Smooth muscle cell (in vitro differentiated cells): ENCODE measurements at regions not wholly inside any gene's neighbourhood (a gene's known extent, or its start where the extent isn't known, plus 50 kb on each side); places are given as distances from the start of the nearest gene placed in this dataset.

Source experiments
- DNase-seq: peaks from one replicate; lab custom pipeline; 2025; ENCODE audit not compliant: unreplicated experiment; lab: John Stamatoyannopoulos, UW
- H2AFZ ChIP-seq: fragments of 200-600 bp; sonication (generic); 2 replicates; pipeline ENCODE4 v1.6.0; 2016; ENCODE audit warnings: antibody characterized with exemption, low read depth, mild to moderate bottlenecking
- H3F3A ChIP-seq: fragments of 200-600 bp; sonication (generic); 2 replicates; pipeline ENCODE4 v1.6.0; 2017; ENCODE audit warnings: antibody characterized with exemption, low read depth
- H3K27ac ChIP-seq: fragments of 200-600 bp; sonication (generic); 2 replicates; pipeline ENCODE4 v1.5.1; 2016; ENCODE audit warnings: low read depth, mild to moderate bottlenecking
- H3K27me3 ChIP-seq: fragments of 200-600 bp; sonication (generic); 2 replicates; pipeline ENCODE4 v1.6.1; 2016; ENCODE audit warnings: low read depth, mild to moderate bottlenecking
- H3K36me3 ChIP-seq: fragments of 200-600 bp; sonication (generic); 2 replicates; pipeline ENCODE4 v1.5.1; 2016; ENCODE audit warnings: low read depth
- H3K4me1 ChIP-seq: fragments of 200-600 bp; sonication (generic); 2 replicates; pipeline ENCODE4 v1.5.1; 2016; ENCODE audit warnings: low read depth
- H3K4me2 ChIP-seq: fragments of 200-600 bp; sonication (generic); 2 replicates; pipeline ENCODE4 v1.6.0; 2016; ENCODE audit warnings: mild to moderate bottlenecking
- H3K4me3 ChIP-seq: fragments of 200-600 bp; sonication (generic); 2 replicates; pipeline ENCODE4 v1.5.1; 2016; ENCODE audit warnings: mild to moderate bottlenecking
- H3K79me2 ChIP-seq: fragments of 200-600 bp; sonication (generic); 2 replicates; pipeline ENCODE4 v1.6.0; 2016; ENCODE audit warnings: low read depth, mild to moderate bottlenecking
- H3K9ac ChIP-seq: fragments of 200-600 bp; sonication (generic); 2 replicates; pipeline ENCODE4 v1.6.0; 2016; ENCODE audit warnings: low read depth
- H3K9me3 ChIP-seq: fragments of 200-600 bp; sonication (generic); replicated peaks from 2 replicates; pipeline ENCODE4 v1.5.1; 2016; ENCODE audit warnings: low read depth
- H4K20me1 ChIP-seq: fragments of 200-600 bp; sonication (generic); 2 replicates; pipeline ENCODE4 v1.6.0; 2016; ENCODE audit warnings: low read depth
- CTCF ChIP-seq: fragments of 200-600 bp; sonication (generic); IDR thresholded peaks from 2 replicates; pipeline ENCODE4 v1.5.1; 2017; ENCODE audit warnings: borderline replicate concordance, mild to moderate bottlenecking, antibody characterized with exemption; ENCODE audit not compliant: insufficient read depth, poor library complexity, severe bottlenecking
- WGBS: methylation state at CpG from one replicate; pipeline ENCODE4 v1.1.7; 2016; ENCODE audit warnings: low lambda C conversion rate; 5-methylcytosine and 5-hydroxymethylcytosine counted together

DNA sequence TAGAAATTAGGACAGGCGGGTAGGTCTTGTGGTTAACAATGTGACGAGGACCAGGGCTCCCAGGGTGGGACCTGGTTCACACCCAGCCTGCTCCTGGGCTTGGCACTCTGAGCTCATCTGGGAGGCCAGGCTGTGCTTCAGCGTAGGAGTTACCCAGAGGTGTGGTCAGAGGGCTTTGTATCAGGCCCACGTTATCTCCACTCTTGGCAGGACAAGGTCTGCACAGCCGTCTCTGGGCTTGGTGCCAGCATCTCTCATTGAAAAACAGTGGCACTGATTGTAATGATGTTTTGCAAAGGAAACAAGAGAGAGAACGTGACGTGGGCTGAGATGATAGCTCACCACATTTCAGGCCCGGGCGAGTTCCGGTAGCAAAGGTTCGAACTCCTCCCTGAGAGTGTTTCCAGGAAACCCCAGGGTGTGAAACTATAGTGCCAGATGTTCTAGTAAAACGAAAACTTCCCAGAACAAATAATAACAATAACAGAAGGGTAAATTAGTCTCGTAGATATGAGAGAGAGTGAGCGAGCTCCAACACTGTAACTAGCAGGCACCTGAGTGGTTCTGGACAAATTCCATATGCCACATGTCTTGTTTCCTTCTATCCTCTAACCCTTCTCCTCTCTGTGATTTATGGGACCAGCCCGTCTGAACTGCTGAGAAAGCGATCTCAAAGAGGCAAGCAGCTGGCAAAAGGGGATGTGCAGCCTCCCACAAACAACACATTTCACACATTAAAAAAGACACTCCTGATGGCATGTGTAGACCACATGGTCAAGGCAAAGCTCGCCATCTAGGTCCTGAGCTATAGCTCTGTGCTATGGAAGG is 227.3 kb downstream of the KTN1 start:
- no peak for TF ChIP-seq CTCF
- no peak overlapping the region for H3K27ac ChIP-seq
- no peaks in the 10 kb centered on the region for H3K27me3 ChIP-seq
- DNase-seq: no peak
- H3K4me1 ChIP-seq: no peaks in the 10 kb centered on the region
- 56% methylated on average over 17 of the region's 17 CpGs for WGBS
- H3K9me3 ChIP-seq: no peaks in the 10 kb centered on the region
- H2AFZ ChIP-seq: no peak overlapping the region
- no peaks in the 10 kb centered on the region for H3K79me2 ChIP-seq
- no peak overlapping the region for H3K4me3 ChIP-seq
- H3K9ac ChIP-seq: no peak overlapping the region
- no peaks in the 10 kb centered on the region for H3F3A ChIP-seq
- H3K4me2 ChIP-seq: no peak overlapping the region
- H4K20me1 ChIP-seq: no peaks in the 10 kb centered on the region
- H3K36me3 ChIP-seq: no peaks in the 10 kb centered on the region

- Histone ChIP-seq H2AFZ (no peak overlapping the region), H3K27ac (no peak overlapping the region), H3K4me3 (no peak overlapping the region), H3K9ac (no peak overlapping the region), H4K20me1 (no peaks in the 10 kb centered on the region), H3K79me2 (no peaks in the 10 kb centered on the region), H3K36me3 (no peaks in the 10 kb centered on the region), H3K9me3 (no peaks in the 10 kb centered on the region), H3K4me1 (no peaks in the 10 kb centered on the region), H3K27me3 (no peaks in the 10 kb centered on the region), H3F3A (no peaks in the 10 kb centered on the region), H3K4me2 (no peak overlapping the region)
- no peak for DNase-seq
- no peak for TF ChIP-seq CTCF
- WGBS: 97% methylated on average over 2 of the region's 2 CpGs
Observed at GRCh38 chr14:55807881-55808379, 227.9 kb downstream of the KTN1 start.

DNA sequence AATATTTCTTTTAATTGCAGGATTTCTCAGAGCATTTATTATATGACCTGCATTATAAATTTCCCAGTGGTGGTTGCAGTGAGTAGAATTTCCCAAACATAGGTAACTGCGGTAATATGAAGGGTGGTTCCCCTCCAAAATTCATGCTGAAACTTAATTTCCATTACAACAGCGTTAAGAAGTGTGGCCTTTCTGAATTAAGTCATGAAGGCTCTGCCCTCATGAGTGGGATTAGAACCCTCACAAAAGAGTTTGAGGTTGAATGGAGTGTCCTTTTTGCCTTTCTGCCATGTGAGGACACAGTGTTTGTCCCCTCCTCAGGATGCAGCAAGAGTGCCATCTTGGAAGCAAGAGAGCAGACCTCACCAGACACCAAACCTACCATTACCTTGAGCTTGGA is 233.6 kb downstream of the KTN1 start:
- Histone ChIP-seq H3F3A (no peaks in the 10 kb centered on the region), H3K9ac (no peak overlapping the region), H4K20me1 (no peaks in the 10 kb centered on the region), H3K4me2 (no peak overlapping the region), H3K4me1 (no peaks in the 10 kb centered on the region), H3K4me3 (no peak overlapping the region), H3K36me3 (no peaks in the 10 kb centered on the region), H2AFZ (no peak overlapping the region), H3K27ac (no peak overlapping the region), H3K9me3 (no peaks in the 10 kb centered on the region), H3K27me3 (no peaks in the 10 kb centered on the region), H3K79me2 (no peaks in the 10 kb centered on the region)
- DNase-seq: no peak
- no peak for TF ChIP-seq CTCF
- WGBS: 96% methylated on average over 2 of the region's 2 CpGs

GRCh38 chr14:55814064-55814463 is 234.1 kb downstream of the KTN1 start:
- H3K79me2 ChIP-seq: no peaks in the 10 kb centered on the region
- H3K9me3 ChIP-seq: no peaks in the 10 kb centered on the region
- no peak overlapping the region for H3K27ac ChIP-seq
- no peak overlapping the region for H3K4me2 ChIP-seq
- no peaks in the 10 kb centered on the region for H3K36me3 ChIP-seq
- no peak for DNase-seq
- no peaks in the 10 kb centered on the region for H3K4me1 ChIP-seq
- TF ChIP-seq CTCF: no peak
- H2AFZ ChIP-seq: peak overlapping the region; percentile 62
- H3F3A ChIP-seq: no peaks in the 10 kb centered on the region
- 84% methylated on average over 1 of the region's 1 CpG for WGBS
- H3K4me3 ChIP-seq: no peak overlapping the region
- H3K27me3 ChIP-seq: no peaks in the 10 kb centered on the region
- H3K9ac ChIP-seq: no peak overlapping the region
- no peaks in the 10 kb centered on the region for H4K20me1 ChIP-seq
